Stimulated activated CD4-positive, alpha-beta T cell treated with anti-CD3 and anti-CD28 coated beads, Interleukin-15, amount 100 ng/mL, for 24 hours (primary cell): ENCODE measurements at regions not wholly inside any gene's neighbourhood (a gene's known extent, or its start where the extent isn't known, plus 50 kb on each side); places are given as distances from the start of the nearest gene placed in this dataset.

Experiments used
- DNase-seq: peaks from one replicate; pipeline ENCODE4 v3.0.0-alpha.2; 2020

GRCh38 chr6:113488061-113488460 is 369.1 kb upstream of the MARCKS start:
- no peak for DNase-seq

GRCh38 chr6:113488812-113489685 is 368.1 kb upstream of the MARCKS start:
- DNase-seq: no peak

- DNase-seq: no peak
Measured at GRCh38 chr6:113489952-113490746, 367.0 kb upstream of the MARCKS start.

GRCh38 chr6:113491376-113491775 is 365.8 kb upstream of the MARCKS start:
- no peak for DNase-seq

- DNase-seq: no peak
Measured at GRCh38 chr6:113493991-113494390, 363.2 kb upstream of the MARCKS start.

GRCh38 chr6:113495521-113495920 is 361.6 kb upstream of the MARCKS start:
- no peak for DNase-seq

- no peak for DNase-seq
Measured at GRCh38 chr6:113496166-113496565, 361.0 kb upstream of the MARCKS start.

GRCh38 chr6:113500221-113500620 is 356.9 kb upstream of the MARCKS start:
- no peak for DNase-seq

- DNase-seq: no peak
Measured at GRCh38 chr6:113505084-113505699, 352.0 kb upstream of the MARCKS start.

- no peak for DNase-seq
Measured at GRCh38 chr6:113508249-113508648, 348.9 kb upstream of the MARCKS start.

- DNase-seq: no peak
Measured at GRCh38 chr6:113511100-113511499, 346.0 kb upstream of the MARCKS start.

- no peak for DNase-seq
Measured at GRCh38 chr6:113512576-113512975, 344.6 kb upstream of the MARCKS start.

GRCh38 chr6:113513086-113513485 is 344.1 kb upstream of the MARCKS start:
- DNase-seq: no peak

- no peak for DNase-seq
Measured at GRCh38 chr6:113522376-113522775, 334.8 kb upstream of the MARCKS start.

GRCh38 chr6:113524826-113525225 is 332.3 kb upstream of the MARCKS start:
- DNase-seq: no peak

- DNase-seq: no peak
Measured at GRCh38 chr6:113526553-113526952, 330.6 kb upstream of the MARCKS start.

GRCh38 chr6:113526995-113527394 is 330.1 kb upstream of the MARCKS start:
- DNase-seq: no peak

GRCh38 chr6:113528111-113528510 is 329.0 kb upstream of the MARCKS start:
- no peak for DNase-seq

GRCh38 chr6:113529196-113529595 is 327.9 kb upstream of the MARCKS start:
- DNase-seq: no peak

- no peak for DNase-seq
Measured at GRCh38 chr6:113529879-113530278, 327.3 kb upstream of the MARCKS start.

- no peak for DNase-seq
Measured at GRCh38 chr6:113530769-113531168, 326.4 kb upstream of the MARCKS start.

- no peak for DNase-seq
Measured at GRCh38 chr6:113539202-113539601, 317.9 kb upstream of the MARCKS start.

GRCh38 chr6:113539623-113540022 is 317.5 kb upstream of the MARCKS start:
- DNase-seq: no peak

GRCh38 chr6:113540466-113540865 is 316.7 kb upstream of the MARCKS start:
- DNase-seq: no peak
